22Rv1 (cell line): ENCODE measurements at regions not wholly inside any gene's neighbourhood (a gene's known extent, or its start where the extent isn't known, plus 50 kb on each side); places are given as distances from the start of the nearest gene placed in this dataset.

Experiments used
- ZFX ChIP-seq: fragments of 450-650 bp; IDR thresholded peaks from 2 replicates; pipeline ENCODE4 v1.6.1; 2017; ENCODE audit warnings: antibody characterized with exemption, borderline replicate concordance
- TF ChIP-seq, protein P1 (sequence below): fragments of 450-650 bp; IDR thresholded peaks from 2 replicates; pipeline ENCODE4 v1.5.1; 2017; ENCODE audit warnings: mild to moderate bottlenecking

DNA sequence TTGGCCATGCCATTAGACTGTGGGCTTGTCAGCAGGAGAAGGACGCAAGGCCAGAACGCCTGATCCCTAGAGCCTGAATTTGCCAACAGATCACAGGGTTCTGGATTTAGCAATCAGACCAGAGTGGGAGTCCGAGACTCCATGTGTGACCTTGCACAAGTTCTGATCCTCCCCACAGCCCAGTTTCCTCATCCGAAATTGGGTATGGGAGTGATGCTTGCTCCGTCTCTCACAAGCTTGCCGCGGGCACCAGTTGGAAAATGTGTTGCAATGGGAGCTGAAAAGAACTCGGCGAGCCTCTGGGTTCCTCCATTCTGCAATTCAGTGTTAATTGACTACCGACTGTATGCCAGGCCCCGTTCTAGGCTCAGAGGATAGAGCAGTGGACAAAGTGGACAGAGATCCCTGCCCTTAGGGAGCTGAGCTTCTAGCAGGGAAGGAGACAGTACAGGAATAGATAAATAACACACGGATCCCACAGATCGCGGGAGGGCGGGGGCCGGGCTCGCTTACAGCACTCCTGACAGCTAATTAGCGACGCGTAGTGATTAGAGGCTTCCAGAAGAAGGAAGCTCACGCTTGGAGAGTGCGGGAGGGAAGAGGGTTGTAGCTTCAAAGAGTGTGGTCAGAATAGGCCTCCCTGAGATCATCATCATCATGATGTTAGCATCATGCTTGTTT, 150.4 kb upstream of the CIBAR2 start:
- TF ChIP-seq, protein P1, sequence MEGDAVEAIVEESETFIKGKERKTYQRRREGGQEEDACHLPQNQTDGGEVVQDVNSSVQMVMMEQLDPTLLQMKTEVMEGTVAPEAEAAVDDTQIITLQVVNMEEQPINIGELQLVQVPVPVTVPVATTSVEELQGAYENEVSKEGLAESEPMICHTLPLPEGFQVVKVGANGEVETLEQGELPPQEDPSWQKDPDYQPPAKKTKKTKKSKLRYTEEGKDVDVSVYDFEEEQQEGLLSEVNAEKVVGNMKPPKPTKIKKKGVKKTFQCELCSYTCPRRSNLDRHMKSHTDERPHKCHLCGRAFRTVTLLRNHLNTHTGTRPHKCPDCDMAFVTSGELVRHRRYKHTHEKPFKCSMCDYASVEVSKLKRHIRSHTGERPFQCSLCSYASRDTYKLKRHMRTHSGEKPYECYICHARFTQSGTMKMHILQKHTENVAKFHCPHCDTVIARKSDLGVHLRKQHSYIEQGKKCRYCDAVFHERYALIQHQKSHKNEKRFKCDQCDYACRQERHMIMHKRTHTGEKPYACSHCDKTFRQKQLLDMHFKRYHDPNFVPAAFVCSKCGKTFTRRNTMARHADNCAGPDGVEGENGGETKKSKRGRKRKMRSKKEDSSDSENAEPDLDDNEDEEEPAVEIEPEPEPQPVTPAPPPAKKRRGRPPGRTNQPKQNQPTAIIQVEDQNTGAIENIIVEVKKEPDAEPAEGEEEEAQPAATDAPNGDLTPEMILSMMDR: no peak
- TF ChIP-seq ZFX: no peak
